Activated B cell treated with CpG ODN at 0.5 μM for 24 hours (primary cell): ENCODE measurements at regions not wholly inside any gene's neighbourhood (a gene's known extent, or its start where the extent isn't known, plus 50 kb on each side); places are given as distances from the start of the nearest gene placed in this dataset.
"Not testable (repeated sequence)": the region's sequence is repeated elsewhere in the genome, so short reads cannot be mapped to it uniquely, and the experiment has no call there.

ENCODE experiments used
- ATAC-seq: fragments of 200-7000 bp; cut with Tn5 transposase; one replicate; pipeline ENCODE4 v1.10.0; 2021; ENCODE audit warnings: low read depth, mild to moderate bottlenecking, moderate library complexity
- CTCF ChIA-PET: fragments of 350-600 bp; sonication (Branson Sonifier 250); formaldehyde crosslinking; loops from one replicate; lab custom pipeline; 2021; ENCODE audit warnings: antibody characterized with exemption; lab: Charles Lee
- POLR2A ChIA-PET: fragments of 350-600 bp; sonication (Branson Sonifier 250); formaldehyde crosslinking; loops from one replicate; lab custom pipeline; 2021; ENCODE audit warnings: antibody characterized with exemption; lab: Charles Lee
- DNase-seq: peaks from one replicate; pipeline ENCODE4 v3.0.0; 2022
- H3K27ac Mint-ChIP-seq: one replicate; pipeline ENCODE4 v1.8.0; 2020; ENCODE audit warnings: mixed read lengths
- H3K27me3 Mint-ChIP-seq: one replicate; pipeline ENCODE4 v1.8.0; 2021; ENCODE audit warnings: mixed read lengths
- H3K36me3 Mint-ChIP-seq: one replicate; pipeline ENCODE4 v1.8.0; 2021; ENCODE audit warnings: low read depth, mixed read lengths
- H3K4me1 Mint-ChIP-seq: one replicate; pipeline ENCODE4 v1.8.0; 2021; ENCODE audit warnings: mixed read lengths
- H3K4me3 Mint-ChIP-seq: one replicate; pipeline ENCODE4 v1.8.0; 2020; ENCODE audit warnings: mild to moderate bottlenecking, mixed read lengths
- H3K9me3 Mint-ChIP-seq: one replicate; pipeline ENCODE4 v1.8.0; 2020; ENCODE audit warnings: mixed read lengths
- intact Hi-C: fragments of 100-400 bp; cut with micrococcal nuclease; formaldehyde crosslinking; loops from one replicate; pipeline ENCODE4 v1.15.1; 2024
- TF ChIP-seq, protein P1 (sequence below): fragments of 200-600 bp; IDR thresholded peaks from one replicate; pipeline ENCODE4 v1.8.0; 2022; ENCODE audit warnings: antibody characterized with exemption, mild to moderate bottlenecking

DNA sequence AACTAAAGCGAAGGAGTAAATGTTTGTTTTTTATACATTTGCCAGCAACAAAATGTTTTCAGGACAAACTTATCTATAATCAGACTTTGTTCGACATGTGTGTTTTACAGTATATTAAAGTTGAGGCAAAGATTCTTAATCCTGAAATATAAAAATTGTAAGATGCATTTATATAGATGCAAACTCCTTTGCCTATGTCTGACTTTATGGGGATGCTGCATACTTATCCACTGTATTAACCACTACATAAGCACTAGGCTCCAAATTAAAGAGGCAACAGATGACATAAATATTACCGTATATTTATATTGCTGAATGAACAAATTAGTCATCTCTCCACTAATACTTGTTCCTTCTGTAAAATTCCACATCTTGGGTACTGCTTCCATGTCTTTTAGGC is 882.7 kb upstream of the ARRDC3 start:
- Mint-ChIP-seq H3K4me1 (no peaks in the 10 kb centered on the region), H3K27ac (no peak overlapping the region), H3K27me3 (no peaks in the 10 kb centered on the region), H3K9me3 (no peaks in the 10 kb centered on the region), H3K4me3 (no peak overlapping the region), H3K36me3 (no peaks in the 10 kb centered on the region)
- ATAC-seq (no peak), DNase-seq (no peak)
- CTCF ChIA-PET, result no interaction called here
- TF ChIP-seq, protein P1, sequence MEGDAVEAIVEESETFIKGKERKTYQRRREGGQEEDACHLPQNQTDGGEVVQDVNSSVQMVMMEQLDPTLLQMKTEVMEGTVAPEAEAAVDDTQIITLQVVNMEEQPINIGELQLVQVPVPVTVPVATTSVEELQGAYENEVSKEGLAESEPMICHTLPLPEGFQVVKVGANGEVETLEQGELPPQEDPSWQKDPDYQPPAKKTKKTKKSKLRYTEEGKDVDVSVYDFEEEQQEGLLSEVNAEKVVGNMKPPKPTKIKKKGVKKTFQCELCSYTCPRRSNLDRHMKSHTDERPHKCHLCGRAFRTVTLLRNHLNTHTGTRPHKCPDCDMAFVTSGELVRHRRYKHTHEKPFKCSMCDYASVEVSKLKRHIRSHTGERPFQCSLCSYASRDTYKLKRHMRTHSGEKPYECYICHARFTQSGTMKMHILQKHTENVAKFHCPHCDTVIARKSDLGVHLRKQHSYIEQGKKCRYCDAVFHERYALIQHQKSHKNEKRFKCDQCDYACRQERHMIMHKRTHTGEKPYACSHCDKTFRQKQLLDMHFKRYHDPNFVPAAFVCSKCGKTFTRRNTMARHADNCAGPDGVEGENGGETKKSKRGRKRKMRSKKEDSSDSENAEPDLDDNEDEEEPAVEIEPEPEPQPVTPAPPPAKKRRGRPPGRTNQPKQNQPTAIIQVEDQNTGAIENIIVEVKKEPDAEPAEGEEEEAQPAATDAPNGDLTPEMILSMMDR, result no peak
- POLR2A ChIA-PET, result no interaction called here
- intact Hi-C loops, result no loop called here

DNA sequence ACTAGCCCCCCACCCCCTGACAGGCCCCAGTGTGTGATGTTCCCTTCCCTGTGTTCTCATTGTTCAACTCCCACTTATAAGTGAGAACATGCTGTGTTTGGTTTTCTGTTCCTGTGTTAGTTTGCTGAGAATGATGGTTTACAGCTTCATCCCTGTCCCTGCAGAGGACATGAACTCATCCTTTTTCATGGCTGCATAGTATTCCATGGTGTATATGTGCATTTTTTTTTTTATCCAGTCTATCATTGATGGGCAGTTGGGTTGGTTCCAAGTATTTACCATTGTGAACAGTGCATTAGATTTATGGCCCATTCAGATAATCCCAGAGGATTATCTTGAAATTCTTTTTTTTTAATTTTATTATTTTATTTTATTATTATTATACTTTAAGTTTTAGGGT is 872.5 kb upstream of the ARRDC3 start:
- POLR2A ChIA-PET, H3K27ac Mint-ChIP-seq, CTCF ChIA-PET, H3K4me3 Mint-ChIP-seq, H3K36me3 Mint-ChIP-seq, DNase-seq, H3K27me3 Mint-ChIP-seq, intact Hi-C loops, H3K4me1 Mint-ChIP-seq, ATAC-seq: not testable (repeated sequence)
- peaks cover 13% of the 10 kb centered on the region for H3K9me3 Mint-ChIP-seq

DNA sequence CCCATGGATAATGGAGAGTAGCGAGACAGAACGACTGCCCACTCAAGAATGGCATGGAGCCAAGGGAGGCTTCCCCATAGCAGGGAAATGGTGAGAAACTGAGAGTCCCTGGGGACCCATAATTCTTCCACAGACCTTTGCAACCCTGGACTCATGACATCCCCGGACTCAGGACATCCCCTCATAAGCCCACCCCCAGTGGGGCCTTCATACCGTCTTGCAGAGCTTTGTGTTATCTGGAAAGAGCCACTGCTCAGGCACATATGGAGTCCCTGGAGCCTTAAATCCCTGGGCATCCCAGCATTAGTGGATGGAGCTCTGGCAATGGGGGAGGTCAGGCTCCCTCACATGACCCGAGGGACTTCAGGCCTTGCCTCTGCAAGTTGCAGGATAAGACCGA is 865.4 kb upstream of the ARRDC3 start:
- ChIA-PET POLR2A (no interaction called here), CTCF (no interaction called here)

DNA sequence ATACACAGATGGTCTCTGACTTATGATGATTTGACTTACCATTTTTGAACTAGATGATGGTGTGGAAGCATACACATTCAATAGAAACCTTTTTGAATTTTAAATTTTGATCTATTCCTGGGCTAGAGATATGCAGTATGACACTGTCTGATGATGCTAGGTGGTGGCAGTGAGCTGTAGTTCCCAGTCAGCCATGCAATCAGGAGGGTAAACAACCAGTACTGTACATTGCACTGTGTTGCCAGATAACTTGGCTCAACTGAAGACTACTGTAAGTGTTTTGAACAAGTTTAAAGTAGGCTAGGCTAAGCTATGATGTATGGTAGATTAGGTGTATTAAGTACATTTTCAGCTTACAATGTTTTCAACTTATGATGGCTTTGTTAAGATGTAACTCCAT is 859.1 kb upstream of the ARRDC3 start:
- intact Hi-C loops, result no loop called here
- TF ChIP-seq, protein P1, result no peak
- H3K27ac Mint-ChIP-seq, result no peak overlapping the region
- ATAC-seq (no peak), DNase-seq (no peak)
- ChIA-PET POLR2A (no interaction called here), CTCF (no interaction called here)
- H3K4me1 Mint-ChIP-seq, result no peaks in the 10 kb centered on the region
- no peak overlapping the region for H3K4me3 Mint-ChIP-seq
- H3K9me3 Mint-ChIP-seq, result no peaks in the 10 kb centered on the region
- H3K36me3 Mint-ChIP-seq, result no peaks in the 10 kb centered on the region
- H3K27me3 Mint-ChIP-seq, result no peaks in the 10 kb centered on the region

More for the DNA sequence above, 865.4 kb upstream of the ARRDC3 start:
- TF ChIP-seq, protein P1, result no peak
- H3K27ac Mint-ChIP-seq, result no peak overlapping the region
- H3K4me3 Mint-ChIP-seq, result no peak overlapping the region
- DNase-seq, result no peak
- no peak for ATAC-seq
- H3K27me3 Mint-ChIP-seq, result no peaks in the 10 kb centered on the region
- H3K9me3 Mint-ChIP-seq, result peaks cover 17% of the 10 kb centered on the region
- intact Hi-C loops, result no loop called here
- no peaks in the 10 kb centered on the region for H3K4me1 Mint-ChIP-seq
- no peaks in the 10 kb centered on the region for H3K36me3 Mint-ChIP-seq

DNA sequence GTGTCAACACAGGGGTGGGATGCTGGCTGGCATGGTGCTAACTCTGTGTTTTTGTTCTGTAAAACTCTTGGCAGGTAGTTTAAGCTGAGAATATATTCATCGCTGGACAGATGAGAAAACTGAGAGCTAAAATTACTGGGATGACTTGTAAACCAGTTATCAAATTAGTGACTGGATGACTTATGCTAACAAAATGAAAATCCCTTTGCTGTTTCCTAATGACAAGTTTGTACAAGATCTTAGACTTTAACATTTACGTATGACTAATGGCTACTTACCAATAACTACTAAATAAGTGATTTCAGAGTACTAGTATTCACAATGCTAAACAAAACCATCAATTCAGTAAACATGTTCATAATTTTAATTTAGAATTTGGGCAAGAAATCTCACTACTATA is 854.8 kb upstream of the ARRDC3 start:
- ATAC-seq, result no peak
- Mint-ChIP-seq H3K27ac (no peak overlapping the region), H3K4me3 (no peak overlapping the region), H3K27me3 (no peaks in the 10 kb centered on the region), H3K36me3 (no peaks in the 10 kb centered on the region), H3K9me3 (peaks cover 2% of the 10 kb centered on the region), H3K4me1 (no peaks in the 10 kb centered on the region)
- intact Hi-C loops, result no loop called here
- POLR2A ChIA-PET, result no interaction called here
- TF ChIP-seq, protein P1, result no peak
- DNase-seq, result no peak
- CTCF ChIA-PET, result no interaction called here

DNA sequence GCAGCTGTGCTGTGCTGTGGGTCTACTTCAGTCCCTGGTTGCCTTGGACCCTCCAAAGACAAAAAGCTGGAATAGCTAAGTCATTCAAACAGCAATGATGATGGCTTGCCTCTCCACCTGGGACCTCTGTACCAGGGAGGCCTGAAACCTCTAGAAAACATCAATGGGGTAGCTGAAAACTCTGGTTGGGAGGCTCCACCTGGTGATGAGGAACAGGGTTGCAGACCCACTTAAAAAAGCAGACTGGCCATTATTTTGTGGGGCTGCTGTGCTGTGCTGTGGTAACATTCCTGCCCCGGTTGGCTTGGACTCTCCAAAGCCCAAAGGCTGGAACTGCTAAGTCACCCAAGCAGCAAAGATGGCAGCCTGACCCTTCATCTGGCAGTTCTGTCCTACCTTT is 839.3 kb upstream of the ARRDC3 start:
- intact Hi-C loops, result no loop called here
- peaks cover 12% of the 10 kb centered on the region for H3K9me3 Mint-ChIP-seq
- TF ChIP-seq, protein P1, result no peak
- H3K27me3 Mint-ChIP-seq, result no peaks in the 10 kb centered on the region
- H3K4me1 Mint-ChIP-seq, result no peaks in the 10 kb centered on the region
- no peak overlapping the region for H3K27ac Mint-ChIP-seq
- DNase-seq (no peak), ATAC-seq (no peak)
- H3K36me3 Mint-ChIP-seq, result no peaks in the 10 kb centered on the region
- no peak overlapping the region for H3K4me3 Mint-ChIP-seq
- POLR2A ChIA-PET, result no interaction called here
- CTCF ChIA-PET, result no interaction called here

DNA sequence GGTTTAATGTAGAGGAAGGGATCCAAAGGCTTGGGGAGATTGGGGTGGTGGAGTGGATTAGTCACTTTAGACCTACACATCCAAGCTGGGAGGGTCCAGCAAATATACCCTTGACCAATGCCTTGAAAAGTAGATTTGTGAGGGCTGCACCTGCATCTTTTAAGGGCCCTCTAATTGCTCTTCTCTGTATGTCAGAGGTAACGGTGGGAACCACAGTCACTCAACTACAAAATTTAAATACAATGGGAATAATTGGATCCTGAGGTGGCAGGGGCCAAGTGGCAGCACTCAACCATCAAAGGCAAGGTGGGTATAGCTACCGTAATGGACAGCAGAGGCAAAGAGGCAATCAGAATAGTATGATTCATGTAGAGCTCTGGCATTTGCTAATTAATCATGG is 833.7 kb upstream of the ARRDC3 start:
- DNase-seq, CTCF ChIA-PET, intact Hi-C loops, H3K4me1 Mint-ChIP-seq, H3K9me3 Mint-ChIP-seq, H3K36me3 Mint-ChIP-seq, ATAC-seq, H3K4me3 Mint-ChIP-seq, POLR2A ChIA-PET, H3K27me3 Mint-ChIP-seq, H3K27ac Mint-ChIP-seq: not testable (repeated sequence)
